ENCODE measurements at regions not wholly inside any gene's neighbourhood (a gene's known extent, or its start where the extent isn't known, plus 50 kb on each side); places are given as distances from the start of the nearest gene placed in this dataset.
A peak's percentile ranks its signal among the peaks of the same experiment; 100 is the strongest.

DNA sequence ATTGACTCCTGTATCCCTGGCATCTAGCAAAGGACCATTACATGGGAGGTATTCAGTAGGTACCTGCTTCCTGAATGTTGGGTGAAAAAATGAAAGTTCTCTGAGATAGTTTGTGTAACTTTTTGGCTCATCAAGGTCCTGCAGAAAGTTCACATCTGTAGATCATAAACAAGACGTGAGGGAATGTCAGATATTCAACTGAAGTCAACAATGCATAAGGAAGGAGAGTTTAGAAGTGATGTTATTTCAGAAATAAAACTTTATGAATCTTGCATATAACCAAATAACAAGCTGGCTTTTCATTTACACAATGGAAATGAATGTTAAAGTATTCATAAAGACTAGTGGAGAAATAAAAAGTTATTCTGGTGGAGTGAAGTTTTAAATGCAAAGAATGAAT lies 73.4 kb upstream of the RBMS3 start:
- H3K27me3 ChIP-seq (ENCODE audit: low read length), result no peaks in the 10 kb centered on the region
- no peak overlapping the region for H3K4me3 ChIP-seq (ENCODE audit: insufficient read depth, low read length, poor library complexity, severe bottlenecking)
- H3K4me2 ChIP-seq (ENCODE audit: low read depth, low read length, poor library complexity, severe bottlenecking), result no peak overlapping the region
- no peak overlapping the region for H3K9ac ChIP-seq (ENCODE audit: low read length)
- no peaks in the 10 kb centered on the region for H4K20me1 ChIP-seq (ENCODE audit: low read depth, low read length)
- H2AFZ ChIP-seq (ENCODE audit: low read depth, low read length, severe bottlenecking), result peak overlapping the region; percentile 27
- no peak overlapping the region for H3K27ac ChIP-seq (ENCODE audit: low read depth, low read length)
- no peaks in the 10 kb centered on the region for H3K79me2 ChIP-seq (ENCODE audit: insufficient read depth, low read length)
- no peaks in the 10 kb centered on the region for H3F3A ChIP-seq (ENCODE audit: insufficient read depth)
- TF ChIP-seq, protein P1, sequence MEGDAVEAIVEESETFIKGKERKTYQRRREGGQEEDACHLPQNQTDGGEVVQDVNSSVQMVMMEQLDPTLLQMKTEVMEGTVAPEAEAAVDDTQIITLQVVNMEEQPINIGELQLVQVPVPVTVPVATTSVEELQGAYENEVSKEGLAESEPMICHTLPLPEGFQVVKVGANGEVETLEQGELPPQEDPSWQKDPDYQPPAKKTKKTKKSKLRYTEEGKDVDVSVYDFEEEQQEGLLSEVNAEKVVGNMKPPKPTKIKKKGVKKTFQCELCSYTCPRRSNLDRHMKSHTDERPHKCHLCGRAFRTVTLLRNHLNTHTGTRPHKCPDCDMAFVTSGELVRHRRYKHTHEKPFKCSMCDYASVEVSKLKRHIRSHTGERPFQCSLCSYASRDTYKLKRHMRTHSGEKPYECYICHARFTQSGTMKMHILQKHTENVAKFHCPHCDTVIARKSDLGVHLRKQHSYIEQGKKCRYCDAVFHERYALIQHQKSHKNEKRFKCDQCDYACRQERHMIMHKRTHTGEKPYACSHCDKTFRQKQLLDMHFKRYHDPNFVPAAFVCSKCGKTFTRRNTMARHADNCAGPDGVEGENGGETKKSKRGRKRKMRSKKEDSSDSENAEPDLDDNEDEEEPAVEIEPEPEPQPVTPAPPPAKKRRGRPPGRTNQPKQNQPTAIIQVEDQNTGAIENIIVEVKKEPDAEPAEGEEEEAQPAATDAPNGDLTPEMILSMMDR (IDR thresholded peaks at IDR 0.05; ENCODE audit: insufficient read depth, low read length, poor library complexity, severe bottlenecking), result no peak
- TF ChIP-seq EZH2phosphoT487 (conservative IDR thresholded peaks at IDR 0.05; ENCODE audit: low read length), result no peak
- no peaks in the 10 kb centered on the region for H3K36me3 ChIP-seq (ENCODE audit: low read length)
- no peaks in the 10 kb centered on the region for H3K9me2 ChIP-seq (replicated peaks; ENCODE audit: insufficient read depth, low read length)
- H3K9me3 ChIP-seq (ENCODE audit: insufficient read depth, low read length), result no peaks in the 10 kb centered on the region

DNA sequence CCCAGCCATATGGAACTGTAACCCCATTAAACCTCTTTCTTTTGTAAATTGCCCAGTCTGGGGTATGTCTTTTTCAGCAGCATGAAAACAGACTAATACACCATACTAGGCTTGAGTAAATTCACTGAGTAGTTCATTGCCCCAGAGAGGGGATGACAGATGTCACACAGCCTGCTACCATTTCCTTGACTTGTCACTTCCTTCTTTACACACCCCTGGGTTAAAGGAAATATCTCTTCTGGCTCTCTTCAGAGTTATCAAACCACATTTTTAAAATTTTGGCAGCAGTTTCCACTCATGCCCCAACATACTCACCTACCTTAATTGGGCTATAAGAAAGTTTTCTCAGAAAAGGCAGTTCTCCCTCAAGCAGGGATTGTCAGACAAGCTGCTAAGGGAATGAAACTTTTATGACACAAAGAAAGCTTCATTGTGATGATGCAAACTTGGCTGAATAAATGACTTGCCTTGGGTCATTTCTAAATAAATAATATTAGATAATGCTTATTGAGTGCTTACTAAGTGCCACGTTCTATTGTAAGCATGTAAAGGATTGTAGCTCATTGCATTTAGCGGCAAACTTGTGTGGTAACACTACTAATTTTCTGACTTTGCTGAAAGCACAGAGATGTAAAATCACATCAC lies 68.0 kb upstream of the RBMS3 start:
- H3F3A ChIP-seq (ENCODE audit: insufficient read depth), result no peaks in the 10 kb centered on the region
- no peaks in the 10 kb centered on the region for H3K79me2 ChIP-seq (ENCODE audit: insufficient read depth, low read length)
- H3K27me3 ChIP-seq (ENCODE audit: low read length), result no peaks in the 10 kb centered on the region
- no peak overlapping the region for H3K9ac ChIP-seq (ENCODE audit: low read length)
- no peak overlapping the region for H3K27ac ChIP-seq (ENCODE audit: low read depth, low read length)
- H3K9me2 ChIP-seq (replicated peaks; ENCODE audit: insufficient read depth, low read length), result no peaks in the 10 kb centered on the region
- no peak for TF ChIP-seq EZH2phosphoT487 (conservative IDR thresholded peaks at IDR 0.05; ENCODE audit: low read length)
- TF ChIP-seq, protein P1 (IDR thresholded peaks at IDR 0.05; ENCODE audit: insufficient read depth, low read length, poor library complexity, severe bottlenecking), result no peak
- H3K9me3 ChIP-seq (ENCODE audit: insufficient read depth, low read length), result no peaks in the 10 kb centered on the region
- no peaks in the 10 kb centered on the region for H3K36me3 ChIP-seq (ENCODE audit: low read length)
- no peak overlapping the region for H2AFZ ChIP-seq (ENCODE audit: low read depth, low read length, severe bottlenecking)
- H3K4me3 ChIP-seq (ENCODE audit: insufficient read depth, low read length, poor library complexity, severe bottlenecking), result no peak overlapping the region
- no peaks in the 10 kb centered on the region for H4K20me1 ChIP-seq (ENCODE audit: low read depth, low read length)
- no peak overlapping the region for H3K4me2 ChIP-seq (ENCODE audit: low read depth, low read length, poor library complexity, severe bottlenecking)

DNA sequence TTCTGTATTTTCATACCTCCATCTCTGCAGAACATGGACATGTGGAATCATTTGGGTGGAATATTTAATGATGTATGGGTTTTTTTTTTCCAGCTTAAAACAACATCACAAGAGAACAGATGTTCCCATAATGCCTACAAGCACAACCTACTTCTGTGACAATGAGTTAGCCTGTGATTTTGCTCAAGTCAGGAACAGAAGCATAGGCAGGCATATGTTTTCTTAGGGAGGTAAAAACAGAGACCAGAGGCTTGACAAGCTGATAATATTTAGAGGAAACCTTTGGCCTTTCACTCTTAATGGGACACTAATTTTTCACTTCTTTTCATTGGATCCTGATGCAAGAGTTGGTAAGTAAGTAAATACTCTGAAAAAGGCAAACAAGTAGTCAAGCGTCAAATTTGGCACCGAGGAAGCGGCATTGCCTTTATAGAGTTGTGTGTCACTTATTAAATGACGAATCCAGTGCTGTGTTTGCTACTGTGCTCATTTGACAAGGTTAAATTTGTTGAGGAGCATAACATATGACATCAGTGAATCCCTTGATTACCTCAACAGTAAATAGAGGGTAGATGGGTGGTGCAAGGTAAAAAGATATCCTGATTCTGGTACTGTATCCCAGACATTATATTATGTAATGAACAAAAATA lies 66.7 kb upstream of the RBMS3 start:
- no peak overlapping the region for H3K4me3 ChIP-seq (ENCODE audit: insufficient read depth, low read length, poor library complexity, severe bottlenecking)
- no peaks in the 10 kb centered on the region for H3K27me3 ChIP-seq (ENCODE audit: low read length)
- H3K27ac ChIP-seq (ENCODE audit: low read depth, low read length), result no peak overlapping the region
- no peak overlapping the region for H3K9ac ChIP-seq (ENCODE audit: low read length)
- H3K4me2 ChIP-seq (ENCODE audit: low read depth, low read length, poor library complexity, severe bottlenecking), result no peak overlapping the region
- no peaks in the 10 kb centered on the region for H3F3A ChIP-seq (ENCODE audit: insufficient read depth)
- TF ChIP-seq, protein P1 (IDR thresholded peaks at IDR 0.05; ENCODE audit: insufficient read depth, low read length, poor library complexity, severe bottlenecking), result no peak
- no peak for TF ChIP-seq EZH2phosphoT487 (conservative IDR thresholded peaks at IDR 0.05; ENCODE audit: low read length)
- no peaks in the 10 kb centered on the region for H3K36me3 ChIP-seq (ENCODE audit: low read length)
- no peaks in the 10 kb centered on the region for H3K9me2 ChIP-seq (replicated peaks; ENCODE audit: insufficient read depth, low read length)
- H4K20me1 ChIP-seq (ENCODE audit: low read depth, low read length), result no peaks in the 10 kb centered on the region
- no peaks in the 10 kb centered on the region for H3K79me2 ChIP-seq (ENCODE audit: insufficient read depth, low read length)
- no peaks in the 10 kb centered on the region for H3K9me3 ChIP-seq (ENCODE audit: insufficient read depth, low read length)
- no peak overlapping the region for H2AFZ ChIP-seq (ENCODE audit: low read depth, low read length, severe bottlenecking)
